ENCODE measurements at regions not wholly inside any gene's neighbourhood (a gene's known extent, or its start where the extent isn't known, plus 50 kb on each side); places are given as distances from the start of the nearest gene placed in this dataset.
"Not testable (repeated sequence)": the region's sequence is repeated elsewhere in the genome, so short reads cannot be mapped to it uniquely, and the experiment has no call there.

- TF ChIP-seq CTCF (conservative IDR thresholded peaks at IDR 0.05 in 1 of 2, IDR thresholded peaks at IDR 0.05 in 1 of 2; ENCODE audit: extremely low read depth in 1 of 2, insufficient read depth in 1 of 2, low read depth in 1 of 2, low read length in 2 of 2); EZH2 (IDR thresholded peaks at IDR 0.05; ENCODE audit: borderline replicate concordance, low read length): not testable (repeated sequence)
Measured at GRCh38 chr4:121575392-121575791, 121.4 kb downstream of the ANXA5 start.
